ENCODE measurements at regions not wholly inside any gene's neighbourhood (a gene's known extent, or its start where the extent isn't known, plus 50 kb on each side); places are given as distances from the start of the nearest gene placed in this dataset.
A peak's percentile ranks its signal among the peaks of the same experiment; 100 is the strongest.

DNA sequence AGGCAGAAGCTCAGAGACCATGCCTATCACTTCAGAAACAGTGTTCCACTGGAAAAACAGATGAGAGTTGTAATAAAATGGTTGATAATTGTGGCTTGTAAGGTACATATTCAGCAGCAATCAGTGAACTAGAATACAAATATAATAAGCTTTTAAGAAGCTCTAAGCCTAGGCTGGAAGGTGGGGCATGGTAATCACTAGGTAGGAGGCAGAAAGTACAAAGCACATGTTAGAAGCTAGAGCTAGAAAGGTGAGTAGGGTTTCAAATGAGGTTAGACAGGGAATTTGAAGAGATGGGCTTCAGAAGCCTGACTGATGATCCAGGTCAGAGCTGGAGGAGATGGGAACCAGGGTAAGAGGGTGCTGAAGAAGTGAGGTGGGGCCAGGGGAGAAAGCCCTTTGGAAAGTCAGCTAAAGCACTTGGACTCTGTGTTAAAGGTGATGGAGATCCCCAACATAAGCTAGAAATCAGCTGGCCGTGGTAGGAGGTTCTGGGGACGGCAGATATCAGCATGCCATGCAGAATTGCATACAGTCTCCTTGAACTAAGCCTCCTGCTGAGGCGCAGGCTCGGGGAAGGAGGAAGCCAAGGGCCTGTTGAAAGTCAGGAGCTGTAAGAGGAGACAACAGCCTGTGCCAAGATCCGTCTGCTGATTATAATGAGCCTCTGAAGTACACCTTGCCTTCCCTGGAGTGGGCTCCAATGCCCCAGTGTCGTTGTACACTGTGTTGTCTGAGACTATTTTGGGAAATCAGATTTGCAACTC lies 659.4 kb downstream of the BCL11B start:
- no peak for DNase-seq

DNA sequence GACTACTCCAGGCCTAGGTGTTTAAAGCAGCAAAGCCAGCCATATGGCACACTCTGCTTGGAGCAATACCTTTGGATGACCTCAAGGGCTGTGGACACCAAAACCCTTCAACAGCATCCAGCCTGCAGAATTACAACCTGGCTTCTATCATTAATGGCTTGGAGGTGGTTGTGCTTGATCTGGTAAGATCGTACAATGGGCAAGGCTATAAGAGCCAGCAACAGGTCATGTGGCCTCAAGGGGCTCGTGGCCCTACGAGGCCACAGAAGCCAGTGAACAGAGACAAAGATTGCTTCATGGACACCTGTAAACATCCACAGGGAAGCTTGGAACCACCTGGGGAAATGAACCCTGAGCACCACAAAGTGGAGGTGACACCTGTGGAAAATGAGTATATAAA lies 657.3 kb downstream of the BCL11B start:
- no peak for DNase-seq

DNA sequence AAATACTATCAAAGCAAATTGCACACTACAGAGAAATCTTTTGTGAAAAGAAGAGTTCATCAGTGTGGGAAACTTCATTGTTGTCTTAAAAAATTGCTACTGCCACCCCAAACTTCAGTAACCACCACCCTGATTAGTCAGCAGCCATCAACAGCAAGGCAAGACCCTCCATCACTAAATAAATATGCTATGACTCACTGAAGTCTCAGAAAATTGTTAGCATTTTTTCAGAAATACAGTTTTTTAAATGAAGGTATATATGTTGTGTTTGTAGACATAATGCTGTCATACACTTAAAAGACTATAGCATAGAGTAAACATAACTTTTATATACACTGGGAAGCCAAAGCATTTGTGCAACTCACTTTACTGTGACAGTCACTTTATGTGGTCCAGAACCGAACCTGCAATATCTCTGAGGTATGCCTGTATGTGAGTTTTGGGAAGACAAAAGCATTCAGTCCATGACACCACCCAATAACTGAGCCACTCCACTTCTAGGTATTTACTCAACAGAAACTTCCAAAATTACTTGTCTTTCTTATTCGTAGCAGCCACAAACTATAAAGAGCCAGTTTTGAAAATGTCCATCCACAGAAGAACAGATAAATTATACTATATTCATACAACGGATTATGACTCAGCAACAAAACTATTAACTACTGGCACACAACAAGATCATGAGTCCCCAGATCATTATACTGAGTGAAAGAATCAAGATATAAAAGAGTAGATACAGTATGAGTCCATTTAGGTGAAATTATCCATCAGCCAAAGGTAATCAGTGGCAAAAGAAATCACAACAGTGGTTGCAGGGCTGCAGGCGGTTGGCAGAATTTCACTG lies 649.6 kb downstream of the BCL11B start:
- no peak for DNase-seq

DNA sequence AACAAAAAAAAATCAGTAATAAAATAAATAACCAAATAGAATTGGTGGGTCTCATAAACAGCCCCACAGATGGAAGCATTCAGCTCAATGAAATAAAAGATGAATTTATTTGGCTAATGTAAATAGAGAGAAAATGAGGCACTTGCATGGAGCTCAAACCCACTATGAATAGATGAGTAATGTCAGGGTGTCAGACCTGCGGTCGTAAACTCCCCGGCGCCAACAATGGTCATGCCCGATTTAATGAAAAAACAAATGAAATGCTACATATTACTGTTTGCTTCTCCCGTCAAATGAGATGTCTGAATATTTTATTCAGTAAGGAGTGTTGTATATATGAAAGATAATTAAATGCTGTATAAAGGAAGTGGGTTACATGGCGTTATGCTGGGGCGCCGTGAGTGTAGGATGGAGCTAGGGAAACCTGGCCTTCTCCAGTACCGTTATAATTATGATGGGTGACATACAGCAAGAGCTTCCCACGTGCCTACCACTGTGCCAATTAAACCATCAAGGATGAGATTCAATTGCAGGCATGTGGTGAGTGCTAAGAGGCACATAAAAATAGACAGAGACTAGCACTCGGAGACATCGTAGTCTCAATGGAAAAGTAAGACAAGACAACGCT lies 648.1 kb downstream of the BCL11B start:
- DNase-seq, result no peak

DNA sequence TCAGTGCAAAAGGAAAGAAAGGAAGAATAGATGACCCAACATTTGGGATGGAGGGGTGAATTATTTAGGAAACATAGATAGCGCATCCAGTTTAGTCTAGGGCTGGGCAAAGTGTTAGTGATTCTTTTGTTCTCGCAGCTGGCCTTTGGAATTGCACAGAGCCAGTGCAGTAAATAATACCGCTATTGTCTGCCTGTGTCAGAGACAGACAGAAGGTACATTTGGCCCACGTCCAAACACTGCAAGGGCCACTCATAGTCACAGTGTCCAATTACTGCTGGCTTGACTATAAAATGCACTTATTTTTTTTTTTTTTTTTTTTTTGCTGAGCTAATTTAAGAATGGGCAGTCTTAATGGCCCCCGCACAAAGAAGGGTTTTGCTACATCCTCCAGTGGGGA lies 638.6 kb downstream of the BCL11B start:
- DNase-seq, result no peak

DNA sequence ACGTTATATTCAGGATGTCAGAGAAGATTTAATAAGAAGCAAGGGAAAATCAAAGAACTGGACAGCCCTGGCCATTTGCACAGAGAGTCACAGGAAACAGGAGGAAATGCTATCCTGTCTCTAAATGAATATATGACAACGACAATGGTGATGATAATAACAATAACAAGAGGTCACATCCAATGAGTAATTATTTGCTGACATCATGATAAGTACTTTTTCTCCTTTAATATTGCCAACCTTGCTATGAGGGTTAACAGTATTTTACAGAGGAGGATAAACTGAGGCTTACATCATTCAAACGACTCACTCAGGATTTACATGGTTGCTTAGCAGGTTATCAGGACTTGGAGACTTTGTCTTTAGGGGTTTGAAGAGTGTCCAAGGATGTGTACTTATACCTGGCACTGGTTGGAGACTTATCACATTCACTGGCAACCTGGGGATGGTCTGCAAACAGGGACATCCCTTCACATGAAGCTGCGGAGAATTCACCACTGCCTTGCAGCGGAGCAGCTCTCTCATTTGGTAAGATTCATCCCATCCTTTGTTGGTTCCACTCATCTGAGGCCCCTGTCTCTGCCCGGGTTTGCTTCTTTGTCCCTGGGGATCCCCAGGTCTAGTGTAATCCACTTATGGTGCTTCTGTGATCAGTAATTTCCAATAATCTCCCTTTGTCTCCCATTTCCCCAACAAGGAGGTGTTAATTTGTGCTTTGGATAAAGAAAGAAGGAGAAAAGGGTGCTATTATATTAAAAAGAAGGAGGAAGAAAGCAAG lies 637.8 kb downstream of the BCL11B start:
- DNase-seq, result no peak

DNA sequence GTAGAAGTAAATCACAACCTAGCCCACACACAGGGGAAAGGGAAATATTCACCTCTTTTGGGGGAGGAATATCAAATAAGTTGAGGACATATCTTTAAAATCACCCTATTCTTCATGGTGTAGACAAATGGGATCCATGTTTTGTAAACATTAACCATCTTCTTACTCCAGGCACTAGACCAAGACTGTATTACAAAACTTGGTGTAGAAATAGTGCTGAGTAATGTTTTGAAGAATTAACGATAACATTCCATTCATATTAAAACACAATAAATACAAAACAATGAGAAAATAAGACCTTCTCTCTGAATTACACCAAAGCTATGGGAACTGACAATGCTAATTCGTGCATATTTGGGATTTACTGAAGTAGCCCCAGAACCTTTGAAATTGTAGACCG lies 633.6 kb downstream of the BCL11B start:
- no peak for DNase-seq

DNA sequence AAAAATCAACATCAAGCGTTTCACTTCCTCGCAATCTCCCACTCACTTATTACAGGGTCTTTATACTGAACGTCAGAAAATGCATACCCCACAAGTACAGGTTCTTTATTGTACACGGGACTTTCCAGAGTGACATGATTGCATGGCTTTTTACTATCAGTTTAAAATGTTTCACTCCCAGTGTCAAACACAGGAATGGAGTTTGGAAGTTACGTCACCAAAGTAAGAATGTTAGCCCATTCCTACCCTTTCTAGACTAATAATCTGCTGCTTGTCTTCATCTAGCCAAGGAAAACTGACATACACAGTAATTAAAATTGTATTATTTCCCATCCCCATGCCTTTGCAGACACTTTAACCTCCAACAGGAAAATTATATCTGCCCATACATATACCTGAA lies 624.2 kb downstream of the BCL11B start:
- no peak for DNase-seq

DNA sequence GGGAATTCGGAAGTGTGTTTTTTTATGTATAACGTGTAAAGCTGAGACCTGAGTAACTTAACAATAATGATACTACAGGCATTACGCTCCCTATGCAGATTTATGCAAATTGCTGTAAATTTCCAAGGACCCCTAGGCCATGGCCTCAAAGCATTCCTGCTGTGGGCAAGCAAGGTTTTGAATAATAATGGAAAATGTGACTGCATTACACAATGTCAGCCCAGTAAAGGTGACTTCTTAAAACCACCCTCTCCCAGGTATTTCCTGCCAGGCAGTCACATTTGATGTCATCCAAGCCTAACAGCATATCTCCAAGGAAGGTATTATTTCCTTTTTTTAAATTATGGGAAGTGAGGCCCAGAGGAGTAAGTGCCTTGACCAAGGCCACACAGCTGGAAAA lies 621.0 kb downstream of the BCL11B start:
- DNase-seq, result no peak

DNA sequence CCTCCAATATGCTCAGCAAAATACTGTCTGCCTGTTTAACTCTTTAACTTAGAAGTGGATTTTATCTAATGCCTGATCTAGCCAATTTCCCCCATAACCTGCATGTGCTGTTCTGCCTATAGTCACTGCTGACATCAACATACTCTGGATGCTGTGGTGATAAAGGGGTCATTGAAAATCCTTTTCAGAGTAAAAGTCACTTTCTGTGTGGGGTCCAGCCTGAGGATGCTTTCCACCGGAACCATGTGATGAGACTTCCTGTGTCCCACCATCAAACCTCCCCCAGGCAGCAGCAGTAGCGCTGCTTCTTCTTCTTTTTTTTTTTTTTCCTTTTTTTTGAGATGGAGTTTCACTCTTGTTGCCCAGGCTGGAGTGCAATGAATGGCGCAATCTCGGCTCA lies 607.0 kb downstream of the BCL11B start:
- no peak for DNase-seq

DNA sequence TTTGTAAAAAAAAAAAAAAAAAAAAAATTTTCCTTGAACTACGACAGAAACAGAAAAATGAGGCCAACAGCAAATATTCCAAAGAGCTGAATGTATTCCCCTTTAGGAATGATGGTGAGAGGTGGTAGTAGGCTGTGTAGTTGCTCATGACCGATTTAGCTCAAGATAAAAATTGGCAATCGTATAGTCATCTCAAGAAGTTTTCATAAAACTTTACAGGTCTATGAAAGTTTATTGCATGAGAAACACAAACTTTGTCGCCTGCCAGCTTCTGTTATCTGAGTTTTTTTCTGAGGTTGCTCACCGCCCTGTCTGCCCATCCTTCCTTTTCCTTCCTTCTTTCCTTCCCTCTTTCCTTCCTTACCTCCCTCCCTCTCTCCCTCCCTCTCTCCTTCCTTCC lies 605.5 kb downstream of the BCL11B start:
- no peak for DNase-seq

DNA sequence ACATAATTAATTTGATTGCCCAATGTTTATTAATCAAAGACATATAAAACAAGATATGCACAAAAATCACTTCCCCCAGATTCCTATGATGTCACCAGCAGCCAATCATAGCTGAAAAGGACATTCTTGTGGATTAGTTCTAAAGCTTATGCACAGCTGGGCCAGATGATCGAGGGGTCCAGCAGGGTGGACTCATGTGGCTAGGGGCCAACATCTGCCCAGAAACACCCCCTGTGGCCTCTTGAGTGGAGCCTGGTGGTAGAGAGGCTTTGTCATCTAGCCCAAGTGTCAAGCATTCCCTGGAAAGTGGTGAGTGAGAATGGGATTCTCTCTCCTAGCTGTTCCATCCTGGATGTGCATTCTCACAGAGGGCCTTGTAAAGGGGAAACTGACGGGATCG lies 590.0 kb downstream of the BCL11B start:
- no peak for DNase-seq

DNA sequence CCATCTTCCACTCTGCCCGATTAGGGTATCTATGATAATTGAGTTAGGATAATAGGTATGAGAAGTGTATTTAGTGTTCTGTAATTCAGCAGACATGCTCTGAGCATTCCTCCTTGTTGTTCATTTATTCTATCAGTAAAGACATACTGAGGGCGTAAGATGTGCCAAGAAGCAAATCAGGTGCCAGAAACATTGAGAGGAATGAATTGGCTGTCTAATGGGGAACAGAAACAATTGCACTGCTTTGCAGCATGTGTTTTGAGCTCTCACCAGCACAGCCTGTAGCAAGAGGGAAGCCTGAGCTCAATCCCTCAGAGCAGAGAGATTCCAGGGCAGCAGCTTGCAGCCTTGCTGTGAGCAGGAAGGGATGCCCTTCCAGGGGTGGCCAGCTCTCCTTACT lies 589.3 kb downstream of the BCL11B start:
- no peak for DNase-seq

DNA sequence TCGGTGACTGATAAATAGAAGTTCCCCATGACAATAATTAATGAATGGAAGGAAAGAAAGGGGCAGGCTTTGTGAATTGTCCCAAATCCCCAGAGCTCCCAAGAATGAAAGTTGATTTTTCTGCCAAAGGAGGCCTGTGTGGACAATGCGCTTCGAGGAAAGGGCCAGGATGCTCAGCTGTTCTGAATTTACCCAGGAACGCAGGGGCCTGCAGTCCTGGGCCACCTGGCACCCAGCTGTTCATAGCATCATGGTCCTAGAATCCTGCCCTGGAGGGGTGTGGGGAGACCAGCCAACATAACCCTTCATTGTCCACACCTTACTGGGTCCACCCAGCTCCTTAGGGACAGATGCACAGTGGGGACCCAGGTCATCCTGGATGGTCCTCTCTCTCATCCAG lies 587.5 kb downstream of the BCL11B start:
- DNase-seq, result no peak

DNA sequence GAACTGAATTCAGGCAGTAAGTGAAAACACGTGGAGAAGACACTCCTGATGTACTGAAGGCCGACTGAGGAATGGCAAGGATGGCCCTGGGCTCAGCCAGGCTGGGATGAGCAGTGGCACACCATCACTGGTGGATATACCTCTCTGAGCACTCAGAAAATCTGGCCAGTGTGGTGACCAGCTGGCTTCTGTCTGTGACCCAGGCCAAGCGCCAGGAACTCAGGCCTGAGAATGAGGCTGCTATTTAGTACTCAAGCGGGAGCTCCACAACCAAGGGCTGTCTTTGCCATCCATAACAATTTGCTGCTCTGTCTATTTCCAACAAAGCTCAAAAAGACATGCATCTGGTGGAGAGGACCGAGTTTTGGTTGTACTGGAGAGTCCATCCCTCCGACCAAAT lies 586.3 kb downstream of the BCL11B start:
- no peak for DNase-seq

DNA sequence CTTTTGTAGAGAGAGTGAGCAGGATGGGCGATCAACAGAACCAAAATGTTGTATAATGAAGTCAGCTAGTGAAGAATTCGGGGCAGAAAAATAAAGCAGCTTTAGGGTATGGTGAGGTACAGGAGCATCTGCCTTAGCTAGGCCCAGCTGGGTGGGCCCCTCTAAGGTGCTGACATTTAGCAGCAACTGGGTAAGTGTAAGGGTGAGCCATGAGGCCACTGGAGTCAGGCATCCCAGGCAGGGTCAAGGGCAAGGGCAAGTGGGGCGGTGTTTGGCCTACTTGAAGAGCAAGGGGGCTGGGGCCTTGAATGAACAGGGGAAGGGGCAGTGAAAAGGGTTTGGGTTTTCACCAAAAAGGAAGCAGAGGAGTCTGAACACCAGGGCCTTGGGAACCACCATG lies 583.6 kb downstream of the BCL11B start:
- no peak for DNase-seq

DNA sequence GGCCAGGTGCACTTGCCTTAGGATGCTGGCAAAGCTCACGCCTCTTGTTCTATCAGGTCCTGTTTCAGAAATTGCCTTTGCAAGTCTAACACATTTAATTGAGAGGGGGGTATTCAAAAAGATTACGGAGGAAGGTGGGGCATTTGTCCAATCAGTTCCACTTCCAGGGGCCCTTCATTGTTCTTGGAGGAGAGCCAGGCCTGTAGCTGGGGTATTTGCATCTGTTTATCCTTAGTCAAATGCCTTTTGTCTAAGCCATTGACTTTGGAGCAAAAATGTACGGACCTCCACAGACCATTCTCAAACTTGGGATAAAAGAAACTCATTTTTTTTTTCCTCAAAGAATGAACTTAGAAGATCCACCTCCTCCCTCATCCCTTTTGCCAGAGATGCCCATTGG lies 582.0 kb downstream of the BCL11B start:
- DNase-seq, result no peak

DNA sequence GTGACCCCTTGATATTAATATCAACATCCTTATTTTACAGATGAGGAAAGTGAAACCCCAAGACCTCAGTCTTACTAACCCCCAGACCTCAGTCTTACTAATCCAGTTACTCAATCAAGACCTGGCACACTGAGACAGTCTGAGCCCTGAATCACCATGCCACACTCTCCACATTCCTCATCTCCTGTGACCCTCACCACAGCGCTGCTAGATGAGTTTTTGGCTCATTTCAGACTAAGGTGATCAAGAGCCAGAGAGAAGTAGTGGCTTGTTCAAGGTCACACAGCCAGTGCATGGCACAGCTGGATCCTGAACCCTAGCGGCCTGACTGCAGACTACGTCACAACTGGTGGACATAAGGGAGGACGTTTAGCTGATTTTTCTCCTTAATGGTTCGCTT lies 579.2 kb downstream of the BCL11B start:
- DNase-seq, result peak; percentile 55 to 58

DNA sequence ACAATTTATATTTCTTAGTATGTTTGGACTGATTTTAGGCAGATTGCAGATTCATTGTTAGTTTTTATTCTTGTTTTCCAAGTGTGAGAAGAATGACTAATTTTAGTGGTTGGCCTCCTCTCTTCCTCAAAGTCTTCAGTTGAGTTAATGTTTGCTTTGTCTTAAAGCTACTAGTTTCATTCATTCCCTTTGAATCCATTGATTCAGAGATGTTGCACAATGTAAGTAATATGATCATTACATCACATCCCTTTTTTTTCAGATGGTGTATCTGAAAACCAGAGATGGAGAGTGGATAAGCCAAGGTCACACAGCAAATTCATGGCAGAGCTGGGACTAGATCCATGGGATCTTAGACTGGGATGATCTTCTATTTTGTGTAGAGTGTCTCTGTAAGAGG lies 577.5 kb downstream of the BCL11B start:
- no peak for DNase-seq

DNA sequence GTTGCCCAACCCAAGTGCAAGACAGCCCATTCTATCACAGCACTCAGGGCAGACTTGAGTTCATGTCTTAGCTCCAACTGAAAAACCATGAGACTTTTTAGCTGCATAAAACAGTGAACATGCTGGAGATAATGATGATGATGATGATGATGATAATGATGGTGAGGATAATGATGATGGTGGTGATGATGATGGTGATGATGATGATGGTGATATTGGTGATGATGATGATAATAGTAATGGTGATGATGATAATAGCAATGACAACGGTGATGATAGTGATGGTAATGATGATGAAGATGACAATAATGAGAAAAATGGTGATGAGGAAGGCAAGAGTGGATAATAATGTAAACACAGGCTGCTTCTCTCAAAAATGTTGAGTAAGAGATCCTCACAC lies 576.2 kb downstream of the BCL11B start:
- DNase-seq, result no peak

DNA sequence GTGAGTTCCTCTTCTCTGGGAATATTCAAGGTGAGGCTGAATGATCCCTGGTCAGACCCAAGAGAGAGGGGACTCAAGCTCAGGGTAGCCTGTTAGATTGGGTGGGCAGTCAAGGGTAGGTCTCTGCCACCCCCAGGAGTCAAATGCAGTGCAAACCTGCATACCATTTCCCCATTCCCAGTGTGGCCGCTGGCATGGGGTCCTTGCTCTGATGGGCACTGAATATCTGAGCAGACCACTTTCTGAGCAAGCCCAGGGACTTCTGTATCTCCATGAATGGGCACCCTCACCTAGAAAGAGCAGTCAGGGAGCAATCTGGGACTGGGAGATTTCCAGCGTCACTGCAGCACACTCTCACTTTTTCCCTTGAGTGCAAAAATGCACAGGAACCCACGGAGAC lies 573.7 kb downstream of the BCL11B start:
- DNase-seq, result no peak

DNA sequence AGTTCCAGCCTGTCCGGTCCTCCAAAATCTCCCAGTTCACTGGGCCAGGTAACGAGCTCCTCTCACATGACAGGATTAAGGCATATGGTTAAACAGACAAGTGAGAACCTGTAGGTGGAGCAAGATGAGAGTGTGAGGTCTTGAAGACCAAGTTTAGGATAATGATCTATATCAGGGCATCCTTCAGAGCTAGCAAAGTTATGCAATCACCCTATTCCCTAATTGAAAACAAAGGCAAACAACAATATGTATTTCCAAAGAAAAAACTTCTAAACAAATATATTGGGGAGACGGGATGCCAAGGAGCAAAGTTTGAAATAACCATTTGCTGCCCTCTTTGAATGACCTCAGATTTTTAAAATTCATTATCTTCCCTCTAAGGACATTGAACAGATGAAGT lies 571.2 kb downstream of the BCL11B start:
- DNase-seq, result no peak

DNA sequence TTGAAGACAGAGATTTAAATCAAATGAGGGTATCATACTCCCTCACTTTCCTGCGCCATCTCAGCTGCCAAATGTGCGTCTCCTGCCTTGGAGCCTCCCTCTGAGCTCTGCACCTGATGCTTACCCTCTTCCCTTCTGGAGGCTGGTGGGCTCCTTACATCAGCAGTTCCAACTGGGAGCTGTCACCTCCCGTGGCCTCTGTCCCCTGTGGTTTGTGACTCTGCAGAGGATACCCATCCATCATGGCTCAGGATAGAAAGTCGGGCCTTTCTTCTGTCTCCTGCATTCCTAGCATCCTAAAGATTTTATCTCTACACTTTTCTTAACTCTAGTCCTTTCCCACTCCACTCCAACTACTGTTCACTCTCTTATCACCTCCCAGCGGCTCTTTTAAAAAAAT lies 570.6 kb downstream of the BCL11B start:
- DNase-seq, result no peak

Data from activated T-cell treated with anti-CD3 and anti-CD28 coated beads, Interleukin-2, amount 50 U/mL, for 48 hours (primary cell).